H9 (cell line): ENCODE measurements at regions not wholly inside any gene's neighbourhood (a gene's known extent, or its start where the extent isn't known, plus 50 kb on each side); places are given as distances from the start of the nearest gene placed in this dataset.

Experiments
- DNase-seq: peaks from one replicate; pipeline ENCODE4 v3.0.0-alpha.2; 2017
- H2AFZ ChIP-seq: one replicate; pipeline ENCODE4 v1.6.1; 2013; ENCODE audit warnings: mild to moderate bottlenecking, low read length, control low read depth, moderate library complexity
- H2AK5ac ChIP-seq: 2 replicates; pipeline ENCODE4 v1.6.1; 2013; ENCODE audit warnings: low read length, control low read depth, mixed read lengths; ENCODE audit not compliant: insufficient read length
- H2BK120ac ChIP-seq: one replicate; pipeline ENCODE4 v1.6.1; 2013; ENCODE audit warnings: low read depth, mild to moderate bottlenecking, low read length, control low read depth, inconsistent platforms; ENCODE audit not compliant: poor library complexity, severe bottlenecking
- H2BK12ac ChIP-seq: 2 replicates; pipeline ENCODE4 v1.6.1; 2013; ENCODE audit warnings: low read length, control low read depth, mixed read lengths, low read depth; ENCODE audit not compliant: insufficient read length
- H2BK15ac ChIP-seq: 2 replicates; pipeline ENCODE4 v1.6.1; 2013; ENCODE audit warnings: low read depth, low read length, control low read depth
- H2BK20ac ChIP-seq: one replicate; pipeline ENCODE4 v1.6.1; 2013; ENCODE audit warnings: low read depth, mild to moderate bottlenecking, low read length, control low read depth, inconsistent platforms; ENCODE audit not compliant: poor library complexity, severe bottlenecking
- H2BK5ac ChIP-seq: 2 replicates; pipeline ENCODE4 v1.6.1; 2013; ENCODE audit warnings: low read length, control low read depth, mixed read lengths; ENCODE audit not compliant: insufficient read length
- H3K14ac ChIP-seq: 2 replicates; pipeline ENCODE4 v1.6.1; 2013; ENCODE audit warnings: low read length, control low read depth; ENCODE audit not compliant: insufficient read depth
- H3K18ac ChIP-seq: 2 replicates; pipeline ENCODE4 v1.6.1; 2013; ENCODE audit warnings: low read depth, mild to moderate bottlenecking, mixed read lengths, low read length, control low read depth; ENCODE audit not compliant: insufficient read length
- H3K23ac ChIP-seq: 2 replicates; pipeline ENCODE4 v1.6.1; 2013; ENCODE audit warnings: low read length, control low read depth, mixed read lengths, low read depth; ENCODE audit not compliant: insufficient read length
- H3K23me2 ChIP-seq: 2 replicates; pipeline ENCODE4 v1.6.1; 2013; ENCODE audit warnings: low read depth, mild to moderate bottlenecking, mixed read lengths, low read length, control low read depth; ENCODE audit not compliant: insufficient read length, poor library complexity, severe bottlenecking
- H3K27ac ChIP-seq: 2 replicates; pipeline ENCODE4 v1.5.1; 2013; ENCODE audit warnings: low read length, control low read depth, mixed read lengths, low read depth; ENCODE audit not compliant: insufficient read length
- H3K27me3 ChIP-seq: 2 replicates; pipeline ENCODE4 v1.6.1; 2013; ENCODE audit warnings: low read length, control low read depth, inconsistent platforms; ENCODE audit not compliant: insufficient read depth
- H3K4ac ChIP-seq: 2 replicates; pipeline ENCODE4 v1.6.1; 2013; ENCODE audit warnings: low read depth, mild to moderate bottlenecking, control low read depth, inconsistent platforms, low read length, moderate library complexity
- H3K4me1 ChIP-seq: 2 replicates; pipeline ENCODE4 v1.6.1; 2013; ENCODE audit warnings: low read length, control low read depth, inconsistent platforms; ENCODE audit not compliant: insufficient read depth
- H3K4me2 ChIP-seq: 2 replicates; pipeline ENCODE4 v1.6.1; 2013; ENCODE audit warnings: low read length, control low read depth, mixed read lengths; ENCODE audit not compliant: insufficient read length, insufficient read depth
- H3K56ac ChIP-seq: 2 replicates; pipeline ENCODE4 v1.6.1; 2013; ENCODE audit warnings: low read depth, mild to moderate bottlenecking, mixed read lengths, low read length, control low read depth; ENCODE audit not compliant: insufficient read length
- H3K79me1 ChIP-seq: 2 replicates; pipeline ENCODE4 v1.6.1; 2013; ENCODE audit warnings: low read depth, mild to moderate bottlenecking, moderate library complexity, low read length, control low read depth, inconsistent platforms; ENCODE audit not compliant: insufficient read depth, poor library complexity, severe bottlenecking
- H3K79me2 ChIP-seq: 2 replicates; pipeline ENCODE4 v1.6.1; 2013; ENCODE audit warnings: low read length, control low read depth, inconsistent platforms; ENCODE audit not compliant: insufficient read depth
- H3K9ac ChIP-seq: 2 replicates; pipeline ENCODE4 v1.6.1; 2013; ENCODE audit warnings: low read length, control low read depth, mixed read lengths; ENCODE audit not compliant: insufficient read length; ENCODE audit errors: extremely low read depth
- H3K9me3 ChIP-seq: one replicate; pipeline ENCODE4 v1.6.1; 2013; ENCODE audit warnings: low read depth, low read length, inconsistent platforms; ENCODE audit not compliant: control insufficient read depth
- H3T11ph ChIP-seq: one replicate; pipeline ENCODE4 v1.6.1; 2013; ENCODE audit warnings: mild to moderate bottlenecking, low read length, control low read depth, inconsistent platforms
- H4K20me1 ChIP-seq: one replicate; pipeline ENCODE4 v1.6.1; 2013; ENCODE audit not compliant: control insufficient read depth, insufficient read length, insufficient read depth
- H4K5ac ChIP-seq: 2 replicates; pipeline ENCODE4 v1.6.1; 2013; ENCODE audit warnings: low read depth, mild to moderate bottlenecking, mixed read lengths, low read length, control low read depth; ENCODE audit not compliant: insufficient read length
- H4K8ac ChIP-seq: replicated peaks from 2 replicates; pipeline ENCODE4 v1.6.1; 2013; ENCODE audit warnings: low read length, control low read depth, mixed read lengths, low read depth; ENCODE audit not compliant: insufficient read length
- H4K91ac ChIP-seq: 2 replicates; pipeline ENCODE4 v1.6.1; 2013; ENCODE audit warnings: low read depth, mild to moderate bottlenecking, moderate library complexity, mixed read lengths, low read length, control low read depth; ENCODE audit not compliant: insufficient read length
- H3K27ac Mint-ChIP-seq, 3 experiments: 2 replicates in 2 of 3; 3 replicates in 1 of 3; pipeline ENCODE4 v1.8.0; 2020 to 2021; ENCODE audit warnings: mixed read lengths in 3 of 3, mild to moderate bottlenecking in 1 of 3, moderate library complexity in 1 of 3
- H3K27me3 Mint-ChIP-seq: 2 replicates; pipeline ENCODE4 v1.8.0; 2021; ENCODE audit warnings: low read depth, mild to moderate bottlenecking, moderate library complexity, mixed read lengths
- H3K36me3 Mint-ChIP-seq, 3 experiments: 2 replicates in 2 of 3; 3 replicates in 1 of 3; pipeline ENCODE4 v1.8.0; 2020 to 2021; ENCODE audit warnings: low read depth in 3 of 3, mixed read lengths in 3 of 3; ENCODE audit not compliant: insufficient read depth in 1 of 3
- H3K4me1 Mint-ChIP-seq, 2 experiments: 2 replicates each; pipeline ENCODE4 v1.8.0; 2020; ENCODE audit warnings: mixed read lengths in 2 of 2
- H3K4me3 Mint-ChIP-seq, 2 experiments: 2 replicates in 1 of 2; 3 replicates in 1 of 2; pipeline ENCODE4 v1.8.0; 2020 to 2021; ENCODE audit warnings: mild to moderate bottlenecking in 2 of 2, mixed read lengths in 2 of 2, moderate library complexity in 1 of 2
- H3K9me3 Mint-ChIP-seq, 2 experiments: 2 replicates in 1 of 2; 3 replicates in 1 of 2; pipeline ENCODE4 v1.8.0; 2020; ENCODE audit warnings: mild to moderate bottlenecking in 2 of 2, mixed read lengths in 2 of 2, moderate library complexity in 1 of 2
- TF ChIP-seq, protein P1 (sequence below): fragments of 200-600 bp; sonication (generic); conservative IDR thresholded peaks from 3 replicates; pipeline ENCODE4 v1.8.0; 2021; ENCODE audit warnings: antibody characterized with exemption, mild to moderate bottlenecking

DNA sequence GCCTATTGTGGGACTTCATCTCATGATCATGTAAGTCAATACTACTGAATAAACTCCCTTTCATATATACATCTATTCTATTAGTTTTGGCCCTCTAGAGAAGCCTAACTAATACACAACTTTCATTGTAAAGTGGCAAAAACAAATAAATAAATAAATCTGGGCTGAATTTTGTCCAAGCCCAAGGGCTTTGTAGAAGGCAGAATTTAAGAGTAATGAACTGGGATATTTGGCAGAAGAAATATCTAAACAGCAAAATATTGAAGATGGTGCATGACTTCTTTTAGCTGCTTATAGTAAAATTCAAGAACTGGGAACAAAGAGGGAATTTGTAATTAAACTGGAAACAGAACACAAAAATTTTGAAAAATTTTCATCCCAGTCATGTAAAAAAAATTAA lies 246.7 kb upstream of the GULP1 start:
- Mint-ChIP-seq H3K36me3 (peaks cover 12 to 29% (median 26%) of the 10 kb centered on the region in 3 experiments), H3K27me3 (no peaks in the 10 kb centered on the region), H3K9me3 (peaks cover 0 to 3% of the 10 kb centered on the region in 2 experiments; a peak in 3 of 5 replicates), H3K27ac (no peak overlapping the region), H3K4me1 (peaks cover 19% of the 10 kb centered on the region in 2 experiments), H3K4me3 (no peak overlapping the region)
- no peak overlapping the region for H2BK12ac ChIP-seq
- H4K5ac ChIP-seq: no peak overlapping the region
- H3K9ac ChIP-seq: no peak overlapping the region
- no peaks in the 10 kb centered on the region for H3K9me3 ChIP-seq
- H3K79me1 ChIP-seq: no peaks in the 10 kb centered on the region
- H2BK15ac ChIP-seq: no peak overlapping the region
- H3K56ac ChIP-seq: no peak overlapping the region
- H3K4ac ChIP-seq: no peak overlapping the region
- no peak overlapping the region for H3T11ph ChIP-seq
- H4K20me1 ChIP-seq: no peaks in the 10 kb centered on the region
- no peak overlapping the region for H2AFZ ChIP-seq
- no peak overlapping the region for H3K27ac ChIP-seq
- H3K79me2 ChIP-seq: no peaks in the 10 kb centered on the region
- H4K8ac ChIP-seq: no peak overlapping the region
- H3K4me1 ChIP-seq: no peaks in the 10 kb centered on the region; the same call in 1 of the 2 replicates
- no peak overlapping the region for H3K14ac ChIP-seq
- H2BK20ac ChIP-seq: no peak overlapping the region
- DNase-seq: no peak
- H2AK5ac ChIP-seq: no peak overlapping the region
- H3K4me2 ChIP-seq: no peak overlapping the region
- H3K18ac ChIP-seq: no peak overlapping the region
- TF ChIP-seq, protein P1, sequence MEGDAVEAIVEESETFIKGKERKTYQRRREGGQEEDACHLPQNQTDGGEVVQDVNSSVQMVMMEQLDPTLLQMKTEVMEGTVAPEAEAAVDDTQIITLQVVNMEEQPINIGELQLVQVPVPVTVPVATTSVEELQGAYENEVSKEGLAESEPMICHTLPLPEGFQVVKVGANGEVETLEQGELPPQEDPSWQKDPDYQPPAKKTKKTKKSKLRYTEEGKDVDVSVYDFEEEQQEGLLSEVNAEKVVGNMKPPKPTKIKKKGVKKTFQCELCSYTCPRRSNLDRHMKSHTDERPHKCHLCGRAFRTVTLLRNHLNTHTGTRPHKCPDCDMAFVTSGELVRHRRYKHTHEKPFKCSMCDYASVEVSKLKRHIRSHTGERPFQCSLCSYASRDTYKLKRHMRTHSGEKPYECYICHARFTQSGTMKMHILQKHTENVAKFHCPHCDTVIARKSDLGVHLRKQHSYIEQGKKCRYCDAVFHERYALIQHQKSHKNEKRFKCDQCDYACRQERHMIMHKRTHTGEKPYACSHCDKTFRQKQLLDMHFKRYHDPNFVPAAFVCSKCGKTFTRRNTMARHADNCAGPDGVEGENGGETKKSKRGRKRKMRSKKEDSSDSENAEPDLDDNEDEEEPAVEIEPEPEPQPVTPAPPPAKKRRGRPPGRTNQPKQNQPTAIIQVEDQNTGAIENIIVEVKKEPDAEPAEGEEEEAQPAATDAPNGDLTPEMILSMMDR: no peak
- H3K23me2 ChIP-seq: no peaks in the 10 kb centered on the region
- no peak overlapping the region for H2BK5ac ChIP-seq
- no peak overlapping the region for H4K91ac ChIP-seq
- H3K27me3 ChIP-seq: no peaks in the 10 kb centered on the region
- no peak overlapping the region for H3K23ac ChIP-seq
- no peak overlapping the region for H2BK120ac ChIP-seq
